ENCODE measurements at regions not wholly inside any gene's neighbourhood (a gene's known extent, or its start where the extent isn't known, plus 50 kb on each side); places are given as distances from the start of the nearest gene placed in this dataset.

- FAIRE-seq: no peak
- CTCF ChIA-PET (ENCODE audit: low intra/inter-chr PET ratio, low total read pairs): no interaction called here
- 5% methylated on average over 7 of the region's 7 CpGs for WGBS (ENCODE audit: low lambda C conversion rate)
- TF ChIP-seq ARID2 (CRISPR knock-in tag; IDR thresholded peaks at IDR 0.05; ENCODE audit: borderline replicate concordance) (no peak), MED13 (CRISPR knock-in tag; IDR thresholded peaks at IDR 0.05) (no peak), GABPB1 (CRISPR knock-in tag; IDR thresholded peaks at IDR 0.05) (no peak), ZNF790 (CRISPR knock-in tag; IDR thresholded peaks at IDR 0.05; ENCODE audit: borderline replicate concordance) (no peak), RBFOX2 (IDR thresholded peaks at IDR 0.05; ENCODE audit: low read depth, low read length) (no peak), ZBTB37 (CRISPR knock-in tag; IDR thresholded peaks at IDR 0.05) (no peak), ATAD3A (CRISPR knock-in tag; IDR thresholded peaks at IDR 0.05) (no peak), NFRKB (IDR thresholded peaks at IDR 0.05) (no peak), AKAP8 (CRISPR knock-in tag; IDR thresholded peaks at IDR 0.05) (no peak), ZNF326 (CRISPR knock-in tag; IDR thresholded peaks at IDR 0.05; ENCODE audit: borderline replicate concordance) (no peak), XRCC5 (optimal IDR thresholded peaks at IDR 0.05; ENCODE audit: low read length) (no peak), ZNF543 (CRISPR knock-in tag; IDR thresholded peaks at IDR 0.05) (no peak), FIP1L1 (IDR thresholded peaks at IDR 0.05; ENCODE audit: borderline replicate concordance, insufficient read depth, low read depth, low read length) (no peak), KLF9 (CRISPR knock-in tag; IDR thresholded peaks at IDR 0.05; ENCODE audit: low read depth) (no peak)
- TF ChIP-seq, protein P1, sequence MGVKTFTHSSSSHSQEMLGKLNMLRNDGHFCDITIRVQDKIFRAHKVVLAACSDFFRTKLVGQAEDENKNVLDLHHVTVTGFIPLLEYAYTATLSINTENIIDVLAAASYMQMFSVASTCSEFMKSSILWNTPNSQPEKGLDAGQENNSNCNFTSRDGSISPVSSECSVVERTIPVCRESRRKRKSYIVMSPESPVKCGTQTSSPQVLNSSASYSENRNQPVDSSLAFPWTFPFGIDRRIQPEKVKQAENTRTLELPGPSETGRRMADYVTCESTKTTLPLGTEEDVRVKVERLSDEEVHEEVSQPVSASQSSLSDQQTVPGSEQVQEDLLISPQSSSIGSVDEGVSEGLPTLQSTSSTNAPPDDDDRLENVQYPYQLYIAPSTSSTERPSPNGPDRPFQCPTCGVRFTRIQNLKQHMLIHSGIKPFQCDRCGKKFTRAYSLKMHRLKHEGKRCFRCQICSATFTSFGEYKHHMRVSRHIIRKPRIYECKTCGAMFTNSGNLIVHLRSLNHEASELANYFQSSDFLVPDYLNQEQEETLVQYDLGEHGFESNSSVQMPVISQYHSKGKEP (CRISPR knock-in tag; IDR thresholded peaks at IDR 0.05): no peak
- TF ChIP-seq, protein P2, sequence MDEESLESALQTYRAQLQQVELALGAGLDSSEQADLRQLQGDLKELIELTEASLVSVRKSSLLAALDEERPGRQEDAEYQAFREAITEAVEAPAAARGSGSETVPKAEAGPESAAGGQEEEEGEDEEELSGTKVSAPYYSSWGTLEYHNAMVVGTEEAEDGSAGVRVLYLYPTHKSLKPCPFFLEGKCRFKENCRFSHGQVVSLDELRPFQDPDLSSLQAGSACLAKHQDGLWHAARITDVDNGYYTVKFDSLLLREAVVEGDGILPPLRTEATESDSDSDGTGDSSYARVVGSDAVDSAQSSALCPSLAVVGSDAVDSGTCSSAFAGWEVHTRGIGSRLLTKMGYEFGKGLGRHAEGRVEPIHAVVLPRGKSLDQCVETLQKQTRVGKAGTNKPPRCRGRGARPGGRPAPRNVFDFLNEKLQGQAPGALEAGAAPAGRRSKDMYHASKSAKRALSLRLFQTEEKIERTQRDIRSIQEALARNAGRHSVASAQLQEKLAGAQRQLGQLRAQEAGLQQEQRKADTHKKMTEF (CRISPR knock-in tag; IDR thresholded peaks at IDR 0.05): no peak
- TF ChIP-seq, protein P3, sequence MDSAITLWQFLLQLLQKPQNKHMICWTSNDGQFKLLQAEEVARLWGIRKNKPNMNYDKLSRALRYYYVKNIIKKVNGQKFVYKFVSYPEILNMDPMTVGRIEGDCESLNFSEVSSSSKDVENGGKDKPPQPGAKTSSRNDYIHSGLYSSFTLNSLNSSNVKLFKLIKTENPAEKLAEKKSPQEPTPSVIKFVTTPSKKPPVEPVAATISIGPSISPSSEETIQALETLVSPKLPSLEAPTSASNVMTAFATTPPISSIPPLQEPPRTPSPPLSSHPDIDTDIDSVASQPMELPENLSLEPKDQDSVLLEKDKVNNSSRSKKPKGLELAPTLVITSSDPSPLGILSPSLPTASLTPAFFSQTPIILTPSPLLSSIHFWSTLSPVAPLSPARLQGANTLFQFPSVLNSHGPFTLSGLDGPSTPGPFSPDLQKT (CRISPR knock-in tag; IDR thresholded peaks at IDR 0.05; ENCODE audit: borderline replicate concordance): no peak
- TF ChIP-seq, protein P4, sequence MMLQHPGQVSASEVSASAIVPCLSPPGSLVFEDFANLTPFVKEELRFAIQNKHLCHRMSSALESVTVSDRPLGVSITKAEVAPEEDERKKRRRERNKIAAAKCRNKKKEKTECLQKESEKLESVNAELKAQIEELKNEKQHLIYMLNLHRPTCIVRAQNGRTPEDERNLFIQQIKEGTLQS (CRISPR knock-in tag; IDR thresholded peaks at IDR 0.05): no peak
Measured at GRCh38 chr11:116225784-116226585, 546.8 kb downstream of the BUD13 start.

More at GRCh38 chr11:116225784-116226585, 546.8 kb downstream of the BUD13 start:
- Histone ChIP-seq H3K4me1 (ENCODE audit: insufficient read depth, low read length) (peaks cover 6% of the 10 kb centered on the region; the same call in 1 of the 2 replicates), H3K4me2 (ENCODE audit: low read depth, low read length) (no peak overlapping the region), H3K27me3 (ENCODE audit: control insufficient read depth in 1 of 2, insufficient read depth in 2 of 2, low read length in 2 of 2) (0 out of 5 replicates have a peak, but pooled peaks cover 0 to 3% of the 10 kb centered on the region in 2 experiments), H3K27ac (ENCODE audit: extremely low read length, insufficient read depth, low read length) (no peak overlapping the region), H4K20me1 (ENCODE audit: insufficient read depth, low read length) (peaks cover 4% of the 10 kb centered on the region; the same call in 1 of the 2 replicates), H3K4me3 (replicated peaks in 1 of 3; ENCODE audit: insufficient read depth in 1 of 3, low read depth in 2 of 3, low read length in 3 of 3) (no peak overlapping the region), H3K79me2 (ENCODE audit: insufficient read depth, low read length) (no peaks in the 10 kb centered on the region), H3K36me3 (replicated peaks in 1 of 2; ENCODE audit: control insufficient read depth in 1 of 2, insufficient read depth in 2 of 2, low read length in 2 of 2) (no peaks in the 10 kb centered on the region), H3K9ac (ENCODE audit: insufficient read depth, low read depth, low read length) (no peak overlapping the region), H2AFZ (ENCODE audit: low read length) (no peak overlapping the region), H3K9me3 (ENCODE audit: low read length) (no peaks in the 10 kb centered on the region)
- POLR2A ChIA-PET: no interaction called here
- intact Hi-C loops (cut with micrococcal nuclease; ENCODE audit: unreplicated experiment) (no loop called here), in situ Hi-C loops (cut with HindIII; ENCODE audit: extremely low pct_ligation_motif_present, low pct_unique_long_range_greater_than_20kb) (no loop called here)
- no peak for DNase-seq (ENCODE audit: low spot score)
- ATAC-seq: no peak
- no TSS peak for BruUV-seq (replicated peaks)

Data from HepG2 (cell line).